MM.1S (cell line): ENCODE measurements at regions not wholly inside any gene's neighbourhood (a gene's known extent, or its start where the extent isn't known, plus 50 kb on each side); places are given as distances from the start of the nearest gene placed in this dataset.

ENCODE experiments used
- DNase-seq: peaks from one replicate; pipeline ENCODE4 v3.0.0-alpha.2; 2015
- H2AFZ ChIP-seq: fragments of 300-600 bp; sonication (generic); 2 replicates; pipeline ENCODE4 v1.6.0; 2016; ENCODE audit warnings: antibody characterized with exemption, low read length
- H3F3A ChIP-seq: fragments of 300-600 bp; sonication (generic); 2 replicates; pipeline ENCODE4 v1.6.1; 2016; ENCODE audit warnings: mild to moderate bottlenecking, antibody characterized with exemption, low read length, moderate library complexity, mixed read lengths; ENCODE audit not compliant: insufficient read depth
- H3K27ac ChIP-seq: fragments of 300-600 bp; sonication (generic); 2 replicates; pipeline ENCODE4 v1.5.1; 2016; ENCODE audit warnings: mild to moderate bottlenecking, low read length
- H3K27me3 ChIP-seq: fragments of 300-600 bp; sonication (generic); replicated peaks from 2 replicates; pipeline ENCODE4 v1.6.0; 2016; ENCODE audit warnings: low read length; ENCODE audit not compliant: insufficient read depth
- H3K36me3 ChIP-seq: fragments of 300-600 bp; sonication (generic); replicated peaks from 2 replicates; pipeline ENCODE4 v1.6.1; 2016; ENCODE audit warnings: mild to moderate bottlenecking, low read length, mixed read lengths; ENCODE audit not compliant: insufficient read depth
- H3K4me1 ChIP-seq: fragments of 300-600 bp; sonication (generic); 2 replicates; pipeline ENCODE4 v1.6.1; 2016; ENCODE audit warnings: low read length, mixed read lengths
- H3K4me2 ChIP-seq: fragments of 300-600 bp; sonication (generic); 2 replicates; pipeline ENCODE4 v1.6.0; 2016; ENCODE audit warnings: low read depth, low read length
- H3K4me3 ChIP-seq: fragments of 300-600 bp; sonication (generic); 2 replicates; pipeline ENCODE4 v1.5.1; 2016; ENCODE audit warnings: low read length, mixed read lengths
- H3K79me2 ChIP-seq: fragments of 300-600 bp; sonication (generic); 2 replicates; pipeline ENCODE4 v1.6.1; 2016; ENCODE audit warnings: mixed run types, low read length, mixed read lengths
- H3K9ac ChIP-seq: fragments of 300-600 bp; sonication (generic); 2 replicates; pipeline ENCODE4 v1.6.1; 2016; ENCODE audit warnings: low read length, mixed read lengths
- H3K9me2 ChIP-seq: fragments of 300-600 bp; sonication (generic); replicated peaks from 2 replicates; pipeline ENCODE4 v1.6.1; 2016; ENCODE audit warnings: mild to moderate bottlenecking, low read length, mixed read lengths; ENCODE audit not compliant: insufficient read depth
- H3K9me3 ChIP-seq: fragments of 300-600 bp; sonication (generic); replicated peaks from 2 replicates; pipeline ENCODE4 v1.6.1; 2016; ENCODE audit warnings: mild to moderate bottlenecking, low read length, mixed read lengths; ENCODE audit not compliant: insufficient read depth
- H4K20me1 ChIP-seq: fragments of 300-600 bp; sonication (generic); 2 replicates; pipeline ENCODE4 v1.6.1; 2016; ENCODE audit warnings: mild to moderate bottlenecking, low read length, moderate library complexity, mixed read lengths; ENCODE audit not compliant: insufficient read depth
- CTCF ChIP-seq: fragments of 300-600 bp; sonication (generic); IDR thresholded peaks from 2 replicates; pipeline ENCODE4 v1.5.1; 2016; ENCODE audit warnings: antibody characterized with exemption, low read length, mixed read lengths
- EZH2 ChIP-seq: fragments of 300-600 bp; sonication (generic); optimal IDR thresholded peaks from 2 replicates; pipeline ENCODE3; 2017; ENCODE audit warnings: low read depth, mild to moderate bottlenecking, antibody characterized with exemption, low read length, mixed read lengths
- EZH2phosphoT487 ChIP-seq: fragments of 300-600 bp; sonication (generic); IDR thresholded peaks from 2 replicates; pipeline ENCODE4 v1.6.1; 2018; ENCODE audit warnings: antibody characterized with exemption, low read length

GRCh38 chr3:65190111-65190510 is 502.3 kb upstream of the ADAMTS9 start:
- H3K4me2 ChIP-seq, result no peak overlapping the region
- no peak overlapping the region for H3K4me3 ChIP-seq
- no peak for TF ChIP-seq EZH2phosphoT487
- no peak for TF ChIP-seq EZH2
- no peak for TF ChIP-seq CTCF
- H3K27me3 ChIP-seq, result no peaks in the 10 kb centered on the region
- H3F3A ChIP-seq, result no peaks in the 10 kb centered on the region
- H3K79me2 ChIP-seq, result no peaks in the 10 kb centered on the region
- H3K27ac ChIP-seq, result no peak overlapping the region
- H3K4me1 ChIP-seq, result no peaks in the 10 kb centered on the region
- H3K9me2 ChIP-seq, result no peaks in the 10 kb centered on the region
- no peaks in the 10 kb centered on the region for H3K36me3 ChIP-seq
- H2AFZ ChIP-seq, result no peak overlapping the region
- no peak overlapping the region for H3K9ac ChIP-seq
- H3K9me3 ChIP-seq, result no peaks in the 10 kb centered on the region
- no peaks in the 10 kb centered on the region for H4K20me1 ChIP-seq
- DNase-seq, result no peak

- Histone ChIP-seq H3K9me2 (no peaks in the 10 kb centered on the region), H3K36me3 (no peaks in the 10 kb centered on the region), H3K4me3 (no peak overlapping the region), H3K4me1 (no peaks in the 10 kb centered on the region), H4K20me1 (no peaks in the 10 kb centered on the region), H2AFZ (no peak overlapping the region), H3K79me2 (no peaks in the 10 kb centered on the region), H3K27ac (no peak overlapping the region), H3K4me2 (no peak overlapping the region), H3K9me3 (no peaks in the 10 kb centered on the region), H3K9ac (no peak overlapping the region), H3F3A (no peaks in the 10 kb centered on the region), H3K27me3 (no peaks in the 10 kb centered on the region)
- TF ChIP-seq CTCF, result no peak
- no peak for TF ChIP-seq EZH2
- TF ChIP-seq EZH2phosphoT487, result no peak
- DNase-seq, result no peak
Measured at GRCh38 chr3:65186268-65186667, 498.5 kb upstream of the ADAMTS9 start.

- Histone ChIP-seq H3K4me3 (no peak overlapping the region), H3K9me3 (no peaks in the 10 kb centered on the region), H3K4me2 (no peak overlapping the region), H2AFZ (no peak overlapping the region), H3K36me3 (no peaks in the 10 kb centered on the region), H3K9ac (no peak overlapping the region), H3K27ac (no peak overlapping the region), H3K4me1 (no peaks in the 10 kb centered on the region), H3F3A (no peaks in the 10 kb centered on the region), H3K9me2 (no peaks in the 10 kb centered on the region), H4K20me1 (no peaks in the 10 kb centered on the region), H3K27me3 (no peaks in the 10 kb centered on the region), H3K79me2 (no peaks in the 10 kb centered on the region)
- TF ChIP-seq EZH2phosphoT487 (no peak), EZH2 (no peak), CTCF (no peak)
- no peak for DNase-seq
Measured at GRCh38 chr3:65182682-65183081, 494.9 kb upstream of the ADAMTS9 start.

- Histone ChIP-seq H3K27ac (no peak overlapping the region), H3K27me3 (no peaks in the 10 kb centered on the region), H3K4me1 (no peaks in the 10 kb centered on the region), H3K79me2 (no peaks in the 10 kb centered on the region), H2AFZ (no peak overlapping the region), H3K9me3 (no peaks in the 10 kb centered on the region), H3K9me2 (no peaks in the 10 kb centered on the region), H3F3A (no peaks in the 10 kb centered on the region), H3K4me2 (no peak overlapping the region), H4K20me1 (no peaks in the 10 kb centered on the region), H3K36me3 (no peaks in the 10 kb centered on the region), H3K9ac (no peak overlapping the region), H3K4me3 (no peak overlapping the region)
- no peak for DNase-seq
- TF ChIP-seq EZH2 (no peak), EZH2phosphoT487 (no peak), CTCF (no peak)
Measured at GRCh38 chr3:65182085-65182484, 494.3 kb upstream of the ADAMTS9 start.
